Endothelial cell of umbilical vein (primary cell): ENCODE measurements at regions not wholly inside any gene's neighbourhood (a gene's known extent, or its start where the extent isn't known, plus 50 kb on each side); places are given as distances from the start of the nearest gene placed in this dataset.

Experiments
- JUN ChIP-seq: IDR thresholded peaks from 2 replicates; pipeline ENCODE4 v1.6.1; 2011; ENCODE audit warnings: borderline replicate concordance, low read depth; ENCODE audit not compliant: insufficient read length, insufficient read depth
- POLR2A ChIP-seq: IDR thresholded peaks from 2 replicates; pipeline ENCODE4 v1.6.1; 2012; ENCODE audit warnings: low read depth, mild to moderate bottlenecking, control low read depth, low read length
- POLR2AphosphoS5 ChIP-seq: IDR thresholded peaks from 2 replicates; pipeline ENCODE4 v1.6.1; 2012; ENCODE audit warnings: low read depth, mild to moderate bottlenecking, control low read depth, low read length, moderate library complexity; ENCODE audit not compliant: insufficient read depth
- TF ChIP-seq, protein P1 (sequence below), 2 donors: IDR thresholded peaks; 1 replicate in 1 of 2; 2 replicates in 1 of 2; pipeline ENCODE4 v1.5.1; 2011; ENCODE audit warnings: low read length in 2 of 2, mild to moderate bottlenecking in 2 of 2, moderate library complexity in 2 of 2, control low read depth in 1 of 2, inconsistent platforms in 1 of 2, low read depth in 1 of 2; ENCODE audit not compliant: insufficient read depth in 1 of 2; ENCODE audit errors: extremely low read depth in 1 of 2

- TF ChIP-seq, protein P1, sequence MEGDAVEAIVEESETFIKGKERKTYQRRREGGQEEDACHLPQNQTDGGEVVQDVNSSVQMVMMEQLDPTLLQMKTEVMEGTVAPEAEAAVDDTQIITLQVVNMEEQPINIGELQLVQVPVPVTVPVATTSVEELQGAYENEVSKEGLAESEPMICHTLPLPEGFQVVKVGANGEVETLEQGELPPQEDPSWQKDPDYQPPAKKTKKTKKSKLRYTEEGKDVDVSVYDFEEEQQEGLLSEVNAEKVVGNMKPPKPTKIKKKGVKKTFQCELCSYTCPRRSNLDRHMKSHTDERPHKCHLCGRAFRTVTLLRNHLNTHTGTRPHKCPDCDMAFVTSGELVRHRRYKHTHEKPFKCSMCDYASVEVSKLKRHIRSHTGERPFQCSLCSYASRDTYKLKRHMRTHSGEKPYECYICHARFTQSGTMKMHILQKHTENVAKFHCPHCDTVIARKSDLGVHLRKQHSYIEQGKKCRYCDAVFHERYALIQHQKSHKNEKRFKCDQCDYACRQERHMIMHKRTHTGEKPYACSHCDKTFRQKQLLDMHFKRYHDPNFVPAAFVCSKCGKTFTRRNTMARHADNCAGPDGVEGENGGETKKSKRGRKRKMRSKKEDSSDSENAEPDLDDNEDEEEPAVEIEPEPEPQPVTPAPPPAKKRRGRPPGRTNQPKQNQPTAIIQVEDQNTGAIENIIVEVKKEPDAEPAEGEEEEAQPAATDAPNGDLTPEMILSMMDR (IDR thresholded peaks at IDR 0.05; ENCODE audit: extremely low read depth in 1 of 2, insufficient read depth in 1 of 2, low read depth in 1 of 2, low read length in 2 of 2): no peak
- no peak for TF ChIP-seq POLR2AphosphoS5
- TF ChIP-seq JUN: no peak
- no peak for TF ChIP-seq POLR2A
Observed at GRCh38 chr9:21542787-21543186, 60.7 kb upstream of the IFNE start.
